ENCODE measurements at regions not wholly inside any gene's neighbourhood (a gene's known extent, or its start where the extent isn't known, plus 50 kb on each side); places are given as distances from the start of the nearest gene placed in this dataset.

- no peak for DNase-seq
Observed at GRCh38 chr12:124686370-124687173, 119.2 kb upstream of the NCOR2 start.

DNA sequence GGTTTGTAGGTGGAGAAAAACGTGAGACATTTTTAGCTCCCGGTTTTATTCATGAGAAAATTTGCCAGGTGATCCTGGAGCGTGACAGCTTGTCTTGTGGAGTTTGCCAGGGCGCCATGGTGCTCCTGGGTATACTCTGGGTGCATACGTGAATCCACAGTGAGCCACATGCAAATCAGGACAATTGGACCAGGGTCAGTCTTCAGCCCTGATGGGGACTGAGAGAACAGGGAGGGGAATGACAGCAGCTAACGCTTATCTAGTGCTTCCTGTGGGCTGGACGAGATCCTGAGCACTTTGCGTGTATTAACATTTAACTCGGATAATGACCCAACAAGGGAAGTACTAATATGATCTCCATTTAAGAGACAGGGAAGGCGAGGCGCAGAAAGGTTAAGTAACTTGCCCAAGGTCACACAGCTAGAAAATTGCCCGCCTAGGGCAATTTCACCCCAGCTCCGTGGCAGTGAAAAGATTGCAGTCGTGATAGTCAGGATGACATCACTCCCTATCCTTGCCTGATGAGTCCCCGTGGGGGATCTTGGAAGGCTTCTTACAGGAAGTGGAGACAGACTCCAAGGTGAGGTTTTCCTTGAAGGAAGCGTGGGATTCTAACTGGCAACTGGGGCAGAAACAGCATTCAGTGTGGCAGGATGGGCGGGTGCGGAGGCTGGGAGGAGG is 118.4 kb upstream of the NCOR2 start:
- no peak for DNase-seq

DNA sequence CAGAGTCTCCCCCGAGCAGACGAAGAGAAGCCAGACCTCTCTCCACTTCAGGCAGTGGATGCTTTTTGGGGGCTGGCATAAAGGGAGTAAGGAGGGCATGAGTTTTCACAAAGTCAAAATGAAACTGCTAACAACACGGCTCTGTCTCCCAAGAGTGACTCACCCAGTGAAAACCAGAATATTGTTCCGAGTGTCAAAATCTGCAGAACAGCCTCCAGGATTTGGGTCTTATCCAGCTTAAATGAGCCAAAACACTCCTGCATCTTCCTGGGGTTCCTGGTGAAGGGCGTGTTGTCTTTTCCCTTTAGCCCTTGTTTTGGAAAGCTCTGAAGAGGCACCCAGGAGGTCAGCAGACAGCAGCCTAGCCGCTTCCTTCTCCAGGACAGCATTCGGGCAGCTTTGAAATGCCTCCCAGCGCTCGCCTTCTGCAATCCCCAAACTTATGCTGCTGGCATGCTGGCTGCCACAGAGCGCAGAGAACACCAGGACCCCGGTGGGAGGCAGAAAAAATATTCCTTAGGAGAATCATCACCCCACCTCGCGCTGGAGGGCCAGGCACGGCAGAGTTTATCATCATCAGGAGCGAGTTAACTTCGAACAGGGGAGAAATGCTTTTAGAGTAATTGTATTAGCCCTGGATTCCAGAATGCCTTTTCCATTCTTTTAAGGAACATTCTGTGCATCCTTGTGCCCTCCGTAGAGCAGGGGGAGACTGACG is 117.7 kb upstream of the NCOR2 start:
- peak; percentile 80 for DNase-seq

GRCh38 chr12:124684496-124684895 is 117.1 kb upstream of the NCOR2 start:
- no peak for DNase-seq

- DNase-seq, result no peak
Observed at GRCh38 chr12:124683152-124684124, 116.0 kb upstream of the NCOR2 start.

GRCh38 chr12:124682425-124683151 is 115.2 kb upstream of the NCOR2 start:
- no peak for DNase-seq

DNA sequence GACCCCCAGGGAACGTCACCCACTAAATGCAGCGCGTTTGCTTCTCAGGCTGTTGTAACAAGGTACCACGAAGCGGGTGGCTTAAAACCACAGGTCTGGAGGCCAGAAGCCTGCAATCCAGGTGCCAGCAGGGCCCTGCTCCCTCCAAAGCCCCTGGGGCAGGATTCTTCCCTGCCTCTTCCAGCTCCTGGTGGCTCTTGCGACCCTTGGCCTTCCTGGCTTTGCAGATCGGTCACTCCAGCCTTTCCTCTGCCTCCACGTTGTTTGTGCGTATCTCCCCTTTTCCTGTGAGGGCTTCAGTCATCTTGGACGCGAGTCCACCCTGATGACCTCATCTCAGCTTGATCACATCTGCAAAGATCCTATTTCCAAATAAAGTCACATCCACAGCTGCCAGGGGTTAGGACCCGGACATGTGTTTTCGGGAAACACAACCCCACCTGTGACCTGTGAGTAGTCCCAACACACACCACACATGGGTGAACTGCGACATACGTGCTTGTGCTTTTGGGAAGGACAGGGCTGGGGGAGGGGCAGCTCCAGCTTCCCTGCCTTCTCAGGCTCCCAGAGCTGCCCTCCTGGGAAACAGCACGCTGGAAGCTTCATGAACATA is 114.5 kb upstream of the NCOR2 start:
- DNase-seq, result no peak

DNA sequence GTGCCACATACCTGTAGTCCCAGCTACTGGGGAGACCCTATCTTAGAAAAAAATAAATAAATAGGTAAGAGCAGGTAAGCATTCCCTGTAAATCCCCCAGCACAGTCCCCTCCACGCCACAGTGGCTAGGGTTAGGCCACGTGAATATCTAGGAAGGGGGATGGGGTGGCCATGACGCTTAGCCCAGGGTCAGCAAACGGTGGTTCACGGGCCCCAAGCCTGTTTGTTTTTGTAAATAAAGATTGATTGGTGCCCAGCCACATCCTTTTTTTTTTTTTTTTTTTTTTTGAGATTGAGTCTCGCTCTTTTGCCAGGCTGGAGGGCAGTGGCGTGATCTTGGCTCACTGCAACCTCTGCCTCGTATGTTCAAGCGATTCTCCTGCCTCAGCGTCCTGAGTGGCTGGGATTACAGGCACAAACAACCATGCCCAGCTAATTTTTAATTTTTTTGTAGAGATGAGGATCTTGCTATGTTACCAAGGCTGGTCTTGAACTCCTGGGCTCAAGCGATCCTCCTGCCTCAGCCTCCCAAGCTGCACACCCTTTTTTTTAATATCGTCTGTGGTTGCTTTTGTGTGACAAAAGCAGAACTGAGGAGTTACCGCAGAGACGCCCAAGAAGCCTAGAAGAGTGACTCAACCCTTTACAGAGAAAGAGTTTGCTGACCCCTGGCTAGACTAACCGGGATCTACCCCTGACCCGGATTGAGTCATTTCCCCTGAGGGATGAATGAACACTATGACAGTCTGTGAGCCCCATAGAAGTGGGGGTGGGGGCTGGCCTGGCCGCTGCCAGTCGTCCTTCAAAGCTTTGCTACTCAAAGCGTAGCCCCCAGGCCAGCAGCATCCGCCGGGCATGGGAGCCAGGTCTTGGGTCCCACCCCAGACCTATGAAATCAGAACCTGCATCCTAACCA is 113.7 kb upstream of the NCOR2 start:
- DNase-seq, result no peak

DNA sequence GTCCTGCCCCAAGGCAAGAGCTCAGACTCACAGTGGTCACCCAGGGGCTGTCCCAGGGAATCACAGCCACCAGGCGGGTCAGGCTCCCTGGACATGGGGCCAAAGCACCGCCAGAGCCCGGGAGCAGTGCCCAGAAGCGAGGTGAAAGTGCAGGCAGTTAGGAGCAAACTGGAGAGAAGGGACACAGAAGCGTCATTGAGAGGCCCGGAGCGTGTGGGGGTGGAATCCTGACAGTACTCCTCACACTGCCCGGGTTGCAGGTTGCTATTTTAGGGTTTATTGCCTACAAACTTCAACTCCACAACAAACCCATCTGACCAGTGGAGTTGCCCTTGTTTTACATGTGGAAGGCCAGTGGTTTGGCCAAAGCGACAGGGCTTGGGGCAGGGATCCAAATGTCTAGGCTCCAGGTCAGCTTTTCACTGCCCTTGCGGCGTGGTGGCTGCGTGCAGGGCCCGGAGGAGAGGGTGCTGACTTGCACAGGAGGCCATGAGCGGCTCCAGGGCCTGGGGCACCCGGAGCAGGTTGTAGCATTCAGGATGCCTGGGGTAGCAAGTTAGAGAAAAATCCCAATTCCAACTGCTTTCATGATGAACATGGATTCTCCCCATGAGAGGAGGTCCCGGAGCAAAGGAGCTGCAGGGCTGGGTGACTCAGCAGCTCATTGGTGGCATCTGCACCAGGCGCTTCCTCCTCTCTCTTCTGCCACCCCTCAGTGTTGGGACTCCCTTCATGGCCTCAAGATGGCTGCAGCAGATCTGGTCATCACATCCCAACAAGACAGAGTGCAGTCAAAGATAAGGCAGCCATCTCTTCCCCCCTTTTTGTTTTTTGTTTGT is 112.3 kb upstream of the NCOR2 start:
- no peak for DNase-seq

DNA sequence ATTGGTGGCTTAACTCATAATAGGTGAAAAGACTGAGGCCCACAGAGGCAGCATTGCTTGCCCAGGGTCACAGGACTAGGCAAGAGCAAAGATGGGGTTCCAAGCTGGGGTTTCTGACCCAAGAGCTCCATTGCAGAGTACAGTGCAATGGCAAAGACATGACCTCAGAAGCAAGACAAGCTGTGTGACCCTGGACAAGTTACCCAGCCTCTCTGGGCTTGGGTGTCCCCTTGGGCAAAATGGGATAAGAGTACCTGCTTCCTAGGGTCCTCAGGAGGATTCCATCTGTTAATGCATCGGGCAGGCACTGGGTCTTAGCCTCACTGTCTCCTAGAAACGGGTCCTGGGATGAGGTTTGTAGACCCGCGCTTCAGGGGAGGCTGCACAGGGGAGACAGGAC is 111.6 kb upstream of the NCOR2 start:
- DNase-seq, result no peak

DNA sequence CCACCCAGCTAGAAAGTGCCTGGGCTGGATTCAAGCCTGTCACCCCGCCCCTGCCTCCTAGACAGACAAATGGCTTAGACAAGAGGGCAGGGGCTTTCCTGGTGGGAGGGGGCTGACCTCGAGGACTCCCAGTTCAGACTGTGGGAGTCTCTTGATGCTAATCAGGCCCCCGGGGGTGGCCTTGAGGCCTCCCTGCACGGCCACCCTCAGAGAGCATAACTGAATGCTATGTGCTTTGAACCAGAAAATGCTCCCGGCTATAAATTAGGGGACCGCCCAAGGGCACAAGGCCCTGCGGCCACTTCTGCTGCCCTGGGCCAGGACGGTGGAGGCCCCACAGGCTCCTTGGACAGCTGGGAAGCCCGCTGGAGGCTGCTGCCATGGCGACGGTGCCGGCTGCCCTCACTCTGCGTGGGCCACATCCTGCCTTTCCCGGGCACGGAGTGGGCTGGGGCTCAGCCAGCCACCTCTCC is 111.0 kb upstream of the NCOR2 start:
- no peak for DNase-seq

- DNase-seq, result no peak
Observed at GRCh38 chr12:124677552-124678356, 110.3 kb upstream of the NCOR2 start.

DNA sequence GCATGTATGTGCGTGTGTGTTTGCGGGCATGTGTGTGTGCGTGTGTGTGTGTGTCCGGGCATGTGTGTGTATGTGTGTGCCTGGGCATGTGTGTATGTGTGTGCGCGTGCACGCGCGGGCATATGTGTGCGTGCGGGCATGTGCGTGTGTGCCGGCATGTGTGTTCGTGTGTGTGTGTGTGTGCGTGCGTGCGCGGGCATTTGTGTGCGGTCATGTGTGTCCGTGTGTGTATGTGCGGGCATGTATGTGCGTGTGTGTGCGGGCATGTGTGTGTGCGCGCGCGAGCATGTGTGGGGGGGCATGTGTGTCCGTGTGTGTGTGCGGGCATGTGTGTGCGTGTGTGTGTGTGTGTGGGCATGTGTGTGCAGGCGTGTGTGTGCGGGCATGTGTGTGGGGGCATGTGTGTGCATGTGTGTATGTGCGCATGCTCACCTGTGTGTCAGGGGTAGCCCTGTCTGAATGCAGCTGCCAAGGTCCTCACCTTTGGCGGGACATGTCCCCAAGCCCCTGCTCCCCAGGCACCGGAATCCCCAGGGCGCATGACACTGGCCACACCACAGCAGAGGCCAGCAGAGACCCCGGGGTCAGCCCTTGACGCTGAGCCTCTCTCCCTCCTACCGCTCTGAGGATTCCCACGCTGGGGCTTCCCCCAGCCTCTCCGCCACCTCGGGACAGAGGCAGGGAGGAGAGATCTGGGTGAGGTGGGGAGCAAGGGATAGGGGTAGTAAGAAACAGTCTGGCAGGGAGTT is 109.5 kb upstream of the NCOR2 start:
- DNase-seq, result no peak

DNA sequence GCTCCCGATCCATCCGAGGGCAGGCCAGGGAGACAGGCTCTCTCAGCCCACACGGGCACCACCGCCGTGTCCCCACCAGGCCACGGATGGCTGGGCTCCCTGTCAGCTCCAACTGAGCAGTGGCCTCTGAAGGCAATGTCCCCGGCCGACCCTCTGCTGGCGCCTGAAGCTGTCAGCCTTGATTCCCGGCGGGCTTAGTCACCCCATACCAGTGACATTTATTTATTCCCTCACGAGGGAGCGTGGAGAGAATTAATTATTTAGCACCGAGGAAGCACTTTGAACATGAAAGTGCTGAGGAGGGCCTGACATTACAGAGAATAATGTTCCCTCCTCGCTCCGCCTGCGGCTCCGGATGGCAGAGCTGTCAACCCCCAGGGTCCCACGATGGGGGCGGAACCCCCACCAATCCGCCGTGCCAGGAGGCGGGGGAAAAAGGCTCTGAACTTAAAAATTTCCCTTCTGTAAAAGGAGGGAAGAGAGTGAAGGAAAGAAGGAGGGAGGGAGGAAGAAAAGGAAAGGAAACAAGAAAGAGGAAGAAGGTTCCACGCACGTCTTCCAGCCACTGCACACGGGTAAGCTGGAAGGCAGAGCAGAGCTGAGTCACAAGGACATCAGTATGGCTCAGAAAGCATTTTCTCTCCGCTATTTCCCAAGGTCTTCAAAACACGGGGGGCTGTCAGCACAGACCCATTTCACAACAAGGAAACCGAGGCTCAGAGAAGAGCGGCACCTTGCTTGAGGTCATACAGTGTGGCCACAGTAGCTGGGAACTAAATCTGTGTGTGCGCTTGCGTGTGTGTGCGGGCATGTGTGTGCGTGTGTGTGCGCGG is 108.7 kb upstream of the NCOR2 start:
- no peak for DNase-seq

GRCh38 chr12:124674937-124675336 is 107.5 kb upstream of the NCOR2 start:
- DNase-seq, result no peak

DNA sequence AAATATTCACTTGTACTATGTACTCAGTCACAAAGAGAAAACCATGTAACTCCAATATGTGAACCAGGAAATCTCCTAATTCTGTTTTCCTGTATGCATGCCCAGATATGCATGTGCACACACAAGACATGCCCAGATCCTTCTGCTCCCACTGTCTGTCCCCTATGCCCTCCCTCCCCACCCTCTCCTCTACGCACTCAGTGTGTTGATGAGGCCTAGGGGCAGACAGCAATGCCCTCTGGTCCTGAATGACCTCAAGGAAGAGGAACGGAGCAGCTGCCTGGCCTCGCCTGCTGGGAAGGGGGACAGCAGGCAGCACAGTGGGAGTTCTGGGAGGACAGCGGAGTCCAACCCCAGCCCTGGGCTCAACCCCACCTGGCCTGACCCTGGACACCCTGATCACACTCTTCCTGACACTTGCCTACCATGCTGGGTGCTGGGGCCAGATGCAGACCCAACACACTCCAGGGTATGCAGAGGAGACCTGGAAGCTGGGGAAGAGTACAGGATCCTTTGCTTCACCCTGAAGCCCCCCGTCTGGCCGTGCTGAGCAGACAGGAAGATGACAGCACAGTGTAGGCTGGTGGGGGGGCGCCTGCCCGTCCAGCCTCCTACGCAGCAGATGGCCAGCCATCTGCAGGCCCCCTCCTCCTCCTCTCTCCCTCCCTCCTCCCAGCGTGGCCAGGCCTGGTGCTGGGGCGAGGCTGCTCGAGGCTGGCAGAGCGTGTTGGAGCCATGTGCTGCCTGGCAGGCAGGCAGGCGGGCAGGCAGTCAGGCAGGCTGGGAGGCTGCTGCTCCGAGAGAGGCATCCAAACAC is 106.6 kb upstream of the NCOR2 start:
- peak; percentile 88 for DNase-seq

Measured in NCI-H446 treated with DMSO at 0.1 percent for 48 hours (cell line).